GM12891 (cell line): ENCODE measurements at regions not wholly inside any gene's neighbourhood (a gene's known extent, or its start where the extent isn't known, plus 50 kb on each side); places are given as distances from the start of the nearest gene placed in this dataset.

ENCODE experiments used
- DNase-seq: peaks from one replicate; pipeline ENCODE4 v3.0.0; 2011; ENCODE audit warnings: low spot score; ENCODE audit not compliant: insufficient read length
- FAIRE-seq: peaks from 2 replicates; lab custom pipeline; 2011; peaks lifted over from hg19 to GRCh38; lab: Jason Lieb, UNC
- PAX5 ChIP-seq: IDR thresholded peaks from 2 replicates; pipeline ENCODE4 v1.6.1; 2011; ENCODE audit warnings: low read length, moderate library complexity, mild to moderate bottlenecking; ENCODE audit not compliant: insufficient read depth, severe bottlenecking
- POLR2A ChIP-seq: IDR thresholded peaks from 2 replicates; pipeline ENCODE4 v1.6.1; 2011; ENCODE audit warnings: low read depth, low read length, control low read depth
- POLR2AphosphoS5 ChIP-seq: IDR thresholded peaks from 2 replicates; pipeline ENCODE4 v1.6.1; 2011; ENCODE audit warnings: low read depth, low read length, control low read depth
- POU2F2 ChIP-seq: IDR thresholded peaks from 2 replicates; pipeline ENCODE4 v1.6.1; 2011; ENCODE audit warnings: low read depth, mild to moderate bottlenecking, control low read depth, low read length, moderate library complexity
- SPI1 ChIP-seq: IDR thresholded peaks from 2 replicates; pipeline ENCODE4 v1.6.1; 2011; ENCODE audit warnings: low read depth, low read length, control low read depth
- TAF1 ChIP-seq: IDR thresholded peaks from 2 replicates; pipeline ENCODE4 v1.6.1; 2011; ENCODE audit warnings: low read depth, low read length, control low read depth

- TF ChIP-seq TAF1 (no peak), POLR2A (no peak), POU2F2 (no peak), POLR2AphosphoS5 (no peak), SPI1 (no peak)
- DNase-seq (no peak), FAIRE-seq (no peak)
Measured at GRCh38 chr21:43364261-43364510, 62.7 kb downstream of the SIK1 start.

GRCh38 chr21:43363506-43364260, 63.2 kb downstream of the SIK1 start:
- FAIRE-seq: no peak
- DNase-seq: no peak
- no peak for TF ChIP-seq TAF1
- no peak for TF ChIP-seq SPI1
- no peak for TF ChIP-seq POLR2AphosphoS5

GRCh38 chr21:43362915-43363314, 64.0 kb downstream of the SIK1 start:
- no peak for TF ChIP-seq TAF1
- no peak for TF ChIP-seq POLR2A
- no peak for TF ChIP-seq SPI1
- TF ChIP-seq POLR2AphosphoS5: no peak
- no peak for TF ChIP-seq PAX5
- no peak for TF ChIP-seq POU2F2
- DNase-seq (no peak), FAIRE-seq (peak; percentile 35)

- peak; percentile 94 for FAIRE-seq
- TF ChIP-seq SPI1: no peak
- TF ChIP-seq PAX5: no peak
- no peak for TF ChIP-seq TAF1
- peak; percentile 87 for DNase-seq
Measured at GRCh38 chr21:43362321-43362791, 64.6 kb downstream of the SIK1 start.

GRCh38 chr21:43361493-43362296, 65.2 kb downstream of the SIK1 start:
- FAIRE-seq (peak; percentile 51), DNase-seq (no peak)
- TF ChIP-seq PAX5: no peak
- no peak for TF ChIP-seq TAF1
- TF ChIP-seq SPI1: no peak
- no peak for TF ChIP-seq POLR2A
- TF ChIP-seq POLR2AphosphoS5: no peak
- no peak for TF ChIP-seq POU2F2

GRCh38 chr21:43361127-43361492, 65.8 kb downstream of the SIK1 start:
- TF ChIP-seq POLR2A (no peak), POU2F2 (no peak), SPI1 (no peak), PAX5 (no peak), TAF1 (no peak), POLR2AphosphoS5 (no peak)
- DNase-seq (no peak), FAIRE-seq (no peak)

GRCh38 chr21:43360441-43361126, 66.3 kb downstream of the SIK1 start:
- TF ChIP-seq TAF1 (no peak), SPI1 (no peak), PAX5 (no peak), POLR2A (no peak)
- no peak for FAIRE-seq
- DNase-seq: no peak

GRCh38 chr21:43358940-43359822, 67.8 kb downstream of the SIK1 start:
- TF ChIP-seq PAX5 (no peak), POLR2A (no peak), POU2F2 (no peak), TAF1 (no peak), SPI1 (no peak), POLR2AphosphoS5 (no peak)
- DNase-seq (no peak), FAIRE-seq (no peak)
